ENCODE measurements at regions not wholly inside any gene's neighbourhood (a gene's known extent, or its start where the extent isn't known, plus 50 kb on each side); places are given as distances from the start of the nearest gene placed in this dataset.

- TF ChIP-seq TERF1 (CRISPR knock-in tag; IDR thresholded peaks at IDR 0.05): no peak
- no peak for TF ChIP-seq ZFP90 (CRISPR knock-in tag; IDR thresholded peaks at IDR 0.05; ENCODE audit: borderline replicate concordance)
- no peak for TF ChIP-seq FOXO1 (CRISPR knock-in tag; IDR thresholded peaks at IDR 0.05)
- no peak for TF ChIP-seq ZFP37 (CRISPR knock-in tag; IDR thresholded peaks at IDR 0.05; ENCODE audit: borderline replicate concordance)
- no peak for TF ChIP-seq CAMTA2 (CRISPR knock-in tag; IDR thresholded peaks at IDR 0.05; ENCODE audit: borderline replicate concordance)
- no peak for TF ChIP-seq SMC3 (IDR thresholded peaks at IDR 0.05; ENCODE audit: low read length)
- no peak for TF ChIP-seq ZBTB1 (CRISPR knock-in tag; IDR thresholded peaks at IDR 0.05; ENCODE audit: borderline replicate concordance)
- no peak for TF ChIP-seq ZNF34 (CRISPR knock-in tag; IDR thresholded peaks at IDR 0.05; ENCODE audit: borderline replicate concordance)
- TF ChIP-seq MXD3 (CRISPR knock-in tag; IDR thresholded peaks at IDR 0.05): no peak
- no peak for TF ChIP-seq GLMP (CRISPR knock-in tag; IDR thresholded peaks at IDR 0.05; ENCODE audit: borderline replicate concordance)
- TF ChIP-seq ZNF792 (CRISPR knock-in tag; IDR thresholded peaks at IDR 0.05): no peak
- no peak for TF ChIP-seq BHLHE40 (IDR thresholded peaks at IDR 0.05; ENCODE audit: low read length)
- TF ChIP-seq ZEB1 (IDR thresholded peaks at IDR 0.05; ENCODE audit: insufficient replicate concordance, low read depth): no peak
These were observed 146.9 kb upstream of the AHI1 start (continued) for GRCh38 chr6:135644394-135644793.

GRCh38 chr6:135647521-135647920 is 150.0 kb upstream of the AHI1 start:
- 0 out of 2 replicates have a peak, but pooled peaks cover 4% of the 10 kb centered on the region for H3K9me3 ChIP-seq (ENCODE audit: low read length)
- no TSS peak for BruUV-seq (replicated peaks)
- H3K27me3 ChIP-seq (ENCODE audit: control insufficient read depth in 1 of 2, insufficient read depth in 2 of 2, low read length in 2 of 2): no peaks in the 10 kb centered on the region
- H3K4me2 ChIP-seq (ENCODE audit: low read depth, low read length): no peak overlapping the region
- no peaks in the 10 kb centered on the region for H3K79me2 ChIP-seq (ENCODE audit: insufficient read depth, low read length)
- H3K4me1 ChIP-seq (ENCODE audit: insufficient read depth, low read length): no peaks in the 10 kb centered on the region
- H2AFZ ChIP-seq (ENCODE audit: low read length): no peak overlapping the region
- TF ChIP-seq ZNF263 (CRISPR knock-in tag; IDR thresholded peaks at IDR 0.05) (no peak), SP140L (CRISPR knock-in tag; IDR thresholded peaks at IDR 0.05; ENCODE audit: borderline replicate concordance) (no peak), MAZ (IDR thresholded peaks at IDR 0.05; ENCODE audit: borderline replicate concordance, low read depth, low read length) (no peak), MAZ (CRISPR knock-in tag; IDR thresholded peaks at IDR 0.05; ENCODE audit: low read depth) (no peak), GATA4 (IDR thresholded peaks at IDR 0.05; ENCODE audit: borderline replicate concordance, low read depth) (no peak), RBFOX2 (IDR thresholded peaks at IDR 0.05; ENCODE audit: low read depth, low read length) (no peak), ZNF10 (CRISPR knock-in tag; IDR thresholded peaks at IDR 0.05; ENCODE audit: borderline replicate concordance, low read depth) (no peak), ZNF331 (CRISPR knock-in tag; IDR thresholded peaks at IDR 0.05) (no peak), RXRB (CRISPR knock-in tag; IDR thresholded peaks at IDR 0.05; ENCODE audit: borderline replicate concordance) (no peak), MED8 (CRISPR knock-in tag; IDR thresholded peaks at IDR 0.05; ENCODE audit: insufficient replicate concordance) (no peak)
- no peak for DNase-seq (ENCODE audit: low spot score)
- H3K4me3 ChIP-seq (replicated peaks in 1 of 3; ENCODE audit: insufficient read depth in 1 of 3, low read depth in 2 of 3, low read length in 3 of 3): no peak overlapping the region
- CTCF ChIA-PET (ENCODE audit: low intra/inter-chr PET ratio, low total read pairs): no interaction called here
- ATAC-seq: no peak
- no peak for FAIRE-seq
- H3K27ac ChIP-seq (ENCODE audit: extremely low read length, insufficient read depth, low read length): no peak overlapping the region
- in situ Hi-C loops (cut with HindIII; ENCODE audit: extremely low pct_ligation_motif_present, low pct_unique_long_range_greater_than_20kb): no loop called here
- POLR2A ChIA-PET: no interaction called here
- no peaks in the 10 kb centered on the region for H3K36me3 ChIP-seq (replicated peaks in 1 of 2; ENCODE audit: control insufficient read depth in 1 of 2, insufficient read depth in 2 of 2, low read length in 2 of 2)
- H4K20me1 ChIP-seq (ENCODE audit: insufficient read depth, low read length): no peaks in the 10 kb centered on the region
- no peak overlapping the region for H3K9ac ChIP-seq (ENCODE audit: insufficient read depth, low read depth, low read length)
- intact Hi-C loops (cut with micrococcal nuclease; ENCODE audit: unreplicated experiment): no loop called here

All from HepG2 (cell line).